ENCODE measurements at regions not wholly inside any gene's neighbourhood (a gene's known extent, or its start where the extent isn't known, plus 50 kb on each side); places are given as distances from the start of the nearest gene placed in this dataset.
"Not testable (repeated sequence)": the region's sequence is repeated elsewhere in the genome, so short reads cannot be mapped to it uniquely, and the experiment has no call there.

DNA sequence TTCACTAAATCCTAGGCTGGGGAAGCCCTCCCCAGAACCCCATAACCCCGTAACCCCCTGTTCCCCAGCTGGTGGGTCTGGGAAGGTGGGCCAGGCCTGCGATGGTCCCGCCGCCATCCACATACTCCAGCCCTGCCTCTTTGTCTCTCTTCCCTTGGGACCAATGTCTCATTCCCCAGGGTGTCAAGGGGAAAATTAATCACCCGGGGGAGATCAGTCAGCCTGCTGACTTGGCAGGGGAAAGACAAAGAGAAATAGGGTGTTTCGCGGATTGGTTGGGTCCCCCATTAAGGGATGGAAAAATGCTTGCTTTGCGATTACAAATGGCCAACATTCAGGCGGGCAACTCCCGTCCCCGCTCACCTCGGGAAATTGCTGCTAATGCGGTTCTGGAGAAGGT lies 60.6 kb upstream of the LHX5 start:
- BruUV-seq (replicated peaks) = no TSS peak
- H3K27me3 Mint-ChIP-seq (ENCODE audit: unreplicated experiment) = peaks cover 100% of the 10 kb centered on the region
- no peak overlapping the region for H3K4me3 Mint-ChIP-seq (ENCODE audit: low read depth, unreplicated experiment)
- H3K9me3 Mint-ChIP-seq (ENCODE audit: low read depth, unreplicated experiment) = peaks cover under 1% of the 10 kb centered on the region
- H3K4me1 Mint-ChIP-seq (ENCODE audit: low read depth, unreplicated experiment) = no peaks in the 10 kb centered on the region
- no peaks in the 10 kb centered on the region for H3K36me3 Mint-ChIP-seq (ENCODE audit: insufficient read depth, unreplicated experiment)
- TF ChIP-seq, protein P1, sequence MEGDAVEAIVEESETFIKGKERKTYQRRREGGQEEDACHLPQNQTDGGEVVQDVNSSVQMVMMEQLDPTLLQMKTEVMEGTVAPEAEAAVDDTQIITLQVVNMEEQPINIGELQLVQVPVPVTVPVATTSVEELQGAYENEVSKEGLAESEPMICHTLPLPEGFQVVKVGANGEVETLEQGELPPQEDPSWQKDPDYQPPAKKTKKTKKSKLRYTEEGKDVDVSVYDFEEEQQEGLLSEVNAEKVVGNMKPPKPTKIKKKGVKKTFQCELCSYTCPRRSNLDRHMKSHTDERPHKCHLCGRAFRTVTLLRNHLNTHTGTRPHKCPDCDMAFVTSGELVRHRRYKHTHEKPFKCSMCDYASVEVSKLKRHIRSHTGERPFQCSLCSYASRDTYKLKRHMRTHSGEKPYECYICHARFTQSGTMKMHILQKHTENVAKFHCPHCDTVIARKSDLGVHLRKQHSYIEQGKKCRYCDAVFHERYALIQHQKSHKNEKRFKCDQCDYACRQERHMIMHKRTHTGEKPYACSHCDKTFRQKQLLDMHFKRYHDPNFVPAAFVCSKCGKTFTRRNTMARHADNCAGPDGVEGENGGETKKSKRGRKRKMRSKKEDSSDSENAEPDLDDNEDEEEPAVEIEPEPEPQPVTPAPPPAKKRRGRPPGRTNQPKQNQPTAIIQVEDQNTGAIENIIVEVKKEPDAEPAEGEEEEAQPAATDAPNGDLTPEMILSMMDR (IDR thresholded peaks at IDR 0.05; ENCODE audit: unreplicated experiment) = no peak
- intact Hi-C loops (cut with micrococcal nuclease; ENCODE audit: unreplicated experiment) = no loop called here
- CTCF ChIA-PET = interaction anchor here (0.5 kb wide), 1 partner anchor 1423 kb away, joined by 6 read pairs; no protein-coding TSS in a partner anchor
- no peak overlapping the region for H3K27ac Mint-ChIP-seq (ENCODE audit: unreplicated experiment)
- no peak for DNase-seq

DNA sequence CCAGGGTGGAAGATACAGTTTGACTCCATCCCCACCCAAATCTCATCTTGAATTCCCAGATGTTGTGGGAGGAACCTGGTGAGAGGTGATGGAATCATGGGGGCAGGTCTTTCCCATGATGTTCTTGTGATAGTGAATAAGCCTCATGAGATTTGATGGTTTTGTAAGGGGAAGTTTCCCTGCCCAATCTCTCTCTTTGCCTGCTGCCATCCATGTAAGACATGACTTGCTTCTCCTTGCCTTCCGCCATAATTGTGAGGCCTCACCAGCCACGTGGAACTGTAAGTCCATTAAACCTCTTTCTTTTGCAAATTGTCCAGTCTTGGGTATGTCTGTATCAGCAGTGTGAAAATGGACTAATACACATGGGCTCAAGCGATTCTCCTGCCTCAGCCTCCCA lies 59.4 kb upstream of the LHX5 start:
- H3K9me3 Mint-ChIP-seq (ENCODE audit: low read depth, unreplicated experiment); H3K4me1 Mint-ChIP-seq (ENCODE audit: low read depth, unreplicated experiment); CTCF ChIA-PET; H3K27ac Mint-ChIP-seq (ENCODE audit: unreplicated experiment); BruUV-seq (replicated peaks); H3K36me3 Mint-ChIP-seq (ENCODE audit: insufficient read depth, unreplicated experiment); H3K4me3 Mint-ChIP-seq (ENCODE audit: low read depth, unreplicated experiment); DNase-seq; intact Hi-C loops (cut with micrococcal nuclease; ENCODE audit: unreplicated experiment): not testable (repeated sequence)
- H3K27me3 Mint-ChIP-seq (ENCODE audit: unreplicated experiment) = peaks cover 100% of the 10 kb centered on the region

DNA sequence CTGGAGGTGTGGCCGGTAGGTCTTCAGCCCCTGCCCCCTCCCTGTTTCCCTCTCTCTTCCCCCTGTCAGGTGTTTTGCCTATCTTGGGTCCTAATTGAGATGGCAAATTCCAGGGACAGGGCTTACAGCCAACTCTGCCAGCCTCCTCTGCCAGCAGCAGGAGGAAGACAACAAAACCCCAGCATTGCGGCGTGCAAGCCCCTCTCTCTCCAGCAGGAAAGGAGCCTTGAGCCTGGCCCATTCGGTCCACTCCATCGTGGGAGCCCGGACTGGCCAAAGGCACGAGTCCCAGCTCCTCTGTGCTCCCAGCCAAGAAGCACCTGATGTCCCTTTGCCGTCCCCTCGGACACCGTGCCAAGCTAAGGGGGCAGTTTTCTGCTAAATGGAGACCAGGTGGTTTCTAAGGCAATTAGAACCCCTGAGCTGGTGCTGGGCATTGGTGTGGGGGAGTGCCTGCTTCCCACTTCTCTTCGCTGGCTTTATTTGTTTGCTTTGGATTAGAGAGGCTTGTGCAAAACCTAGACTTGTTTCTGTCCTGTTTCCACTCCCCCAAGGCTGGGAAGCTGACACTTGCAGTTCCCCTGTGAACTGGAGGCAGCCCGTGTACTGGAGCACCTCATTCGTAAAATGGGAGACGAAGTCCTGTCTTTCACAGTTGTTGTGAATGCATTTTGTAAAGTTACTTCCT lies 57.1 kb upstream of the LHX5 start:
- BruUV-seq (replicated peaks) = no TSS peak
- H3K36me3 Mint-ChIP-seq (ENCODE audit: insufficient read depth, unreplicated experiment) = no peaks in the 10 kb centered on the region
- TF ChIP-seq, protein P1 (IDR thresholded peaks at IDR 0.05; ENCODE audit: unreplicated experiment) = no peak
- H3K4me1 Mint-ChIP-seq (ENCODE audit: low read depth, unreplicated experiment) = no peaks in the 10 kb centered on the region
- H3K27ac Mint-ChIP-seq (ENCODE audit: unreplicated experiment) = no peak overlapping the region
- no peaks in the 10 kb centered on the region for H3K9me3 Mint-ChIP-seq (ENCODE audit: low read depth, unreplicated experiment)
- H3K4me3 Mint-ChIP-seq (ENCODE audit: low read depth, unreplicated experiment) = no peak overlapping the region
- H3K27me3 Mint-ChIP-seq (ENCODE audit: unreplicated experiment) = peaks cover 97% of the 10 kb centered on the region
- no peak for DNase-seq
- CTCF ChIA-PET = no interaction called here
- intact Hi-C loops (cut with micrococcal nuclease; ENCODE audit: unreplicated experiment) = no loop called here

DNA sequence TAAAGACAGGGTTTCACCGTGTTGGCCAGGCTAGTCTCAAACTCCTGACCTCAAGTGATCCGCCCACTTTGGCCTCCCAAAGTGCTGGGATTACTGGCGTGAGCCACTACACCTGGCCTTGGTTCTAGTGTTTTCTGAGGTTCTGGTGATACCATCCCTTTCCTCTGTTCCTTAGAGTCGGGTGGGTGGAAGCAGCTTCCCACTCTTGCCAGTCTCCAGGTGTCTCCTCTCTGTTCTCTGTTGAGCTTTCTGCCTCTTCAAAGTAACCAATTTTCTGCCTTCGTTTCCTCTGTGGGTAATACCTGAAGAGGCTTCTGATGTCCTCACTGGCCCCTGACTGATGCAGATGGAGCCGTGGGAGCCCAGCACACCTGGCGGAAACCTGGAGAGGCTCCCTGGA lies 53.4 kb upstream of the LHX5 start:
- CTCF ChIA-PET = interaction anchor here (0.7 kb wide), 1 partner anchor 228 kb away, joined by 6 read pairs; no protein-coding TSS in a partner anchor
- Mint-ChIP-seq H3K36me3 (ENCODE audit: insufficient read depth, unreplicated experiment) (no peaks in the 10 kb centered on the region), H3K27ac (ENCODE audit: unreplicated experiment) (no peak overlapping the region), H3K4me3 (ENCODE audit: low read depth, unreplicated experiment) (no peak overlapping the region), H3K27me3 (ENCODE audit: unreplicated experiment) (peaks cover 97% of the 10 kb centered on the region), H3K4me1 (ENCODE audit: low read depth, unreplicated experiment) (no peaks in the 10 kb centered on the region), H3K9me3 (ENCODE audit: low read depth, unreplicated experiment) (no peaks in the 10 kb centered on the region)
- intact Hi-C loops (cut with micrococcal nuclease; ENCODE audit: unreplicated experiment) = no loop called here
- DNase-seq = no peak
- TF ChIP-seq, protein P1 (IDR thresholded peaks at IDR 0.05; ENCODE audit: unreplicated experiment) = no peak
- BruUV-seq (replicated peaks) = no TSS peak

DNA sequence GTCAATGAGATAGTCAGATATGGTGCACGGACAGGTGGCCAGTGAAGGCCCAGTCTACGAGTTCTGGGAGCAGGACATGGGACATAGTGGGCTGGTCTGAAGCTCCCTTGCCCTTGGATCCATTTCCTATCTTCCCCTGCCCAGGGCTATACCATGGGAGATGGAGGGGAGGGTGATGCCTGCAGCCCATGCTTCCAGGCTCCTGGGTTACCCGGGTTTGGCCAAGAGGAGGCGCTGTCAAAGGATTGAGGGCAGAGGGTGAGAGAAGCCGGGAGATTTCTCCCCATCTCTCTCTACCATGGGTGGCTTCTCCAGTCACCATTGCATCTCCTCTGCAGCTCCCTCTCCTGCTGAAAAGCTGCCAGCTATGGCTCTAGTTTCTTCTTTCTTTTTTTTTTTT lies 52.8 kb upstream of the LHX5 start:
- Mint-ChIP-seq H3K4me3 (ENCODE audit: low read depth, unreplicated experiment) (no peak overlapping the region), H3K27me3 (ENCODE audit: unreplicated experiment) (peaks cover 97% of the 10 kb centered on the region), H3K27ac (ENCODE audit: unreplicated experiment) (no peak overlapping the region), H3K4me1 (ENCODE audit: low read depth, unreplicated experiment) (no peaks in the 10 kb centered on the region), H3K36me3 (ENCODE audit: insufficient read depth, unreplicated experiment) (no peaks in the 10 kb centered on the region), H3K9me3 (ENCODE audit: low read depth, unreplicated experiment) (no peaks in the 10 kb centered on the region)
- intact Hi-C loops (cut with micrococcal nuclease; ENCODE audit: unreplicated experiment) = no loop called here
- CTCF ChIA-PET = interaction anchor here (0.7 kb wide), 2 partner anchors 150 to 228 kb away, joined by 4 to 6 read pairs; no protein-coding TSS in a partner anchor
- TF ChIP-seq, protein P1 (IDR thresholded peaks at IDR 0.05; ENCODE audit: unreplicated experiment) = no peak
- no peak for DNase-seq
- BruUV-seq (replicated peaks) = no TSS peak

Data from Calu3 (cell line).